NB4 (cell line): ENCODE measurements at regions not wholly inside any gene's neighbourhood (a gene's known extent, or its start where the extent isn't known, plus 50 kb on each side); places are given as distances from the start of the nearest gene placed in this dataset.

Source experiments
- MYC ChIP-seq: IDR thresholded peaks from 2 replicates; pipeline ENCODE4 v1.6.1; 2011; ENCODE audit warnings: low read depth, low read length
- POLR2A ChIP-seq: IDR thresholded peaks from 2 replicates; pipeline ENCODE4 v1.6.1; 2011; ENCODE audit warnings: mild to moderate bottlenecking; ENCODE audit not compliant: insufficient read length; ENCODE audit errors: extremely low read depth
- TF ChIP-seq, protein P1 (sequence below): IDR thresholded peaks from one replicate; pipeline ENCODE4 v1.5.1; 2012; ENCODE audit warnings: low read depth, low read length
- TF ChIP-seq, protein P2 (sequence below): IDR thresholded peaks from 2 replicates; pipeline ENCODE4 v1.6.1; 2011; ENCODE audit warnings: low read depth, low read length

DNA sequence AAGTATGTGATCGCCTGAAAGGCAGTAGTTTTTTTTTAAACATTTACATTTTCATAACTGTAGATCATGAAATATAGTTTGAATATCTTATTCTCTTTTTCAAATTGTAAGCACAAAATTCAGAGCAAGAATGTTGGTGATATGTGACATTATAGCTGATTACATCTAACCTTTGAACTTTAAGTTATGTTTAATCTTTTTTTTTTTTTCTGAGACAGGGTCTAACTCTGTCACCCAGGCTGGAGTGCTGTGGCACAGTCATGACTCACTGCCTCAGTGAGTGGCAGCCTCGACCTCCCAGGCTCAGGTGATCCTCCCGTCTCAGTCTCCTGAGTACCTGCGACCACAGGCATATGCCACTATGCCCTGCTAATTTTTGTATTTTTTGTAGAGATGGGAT, 278.7 kb upstream of the NEBL start:
- TF ChIP-seq, protein P1, sequence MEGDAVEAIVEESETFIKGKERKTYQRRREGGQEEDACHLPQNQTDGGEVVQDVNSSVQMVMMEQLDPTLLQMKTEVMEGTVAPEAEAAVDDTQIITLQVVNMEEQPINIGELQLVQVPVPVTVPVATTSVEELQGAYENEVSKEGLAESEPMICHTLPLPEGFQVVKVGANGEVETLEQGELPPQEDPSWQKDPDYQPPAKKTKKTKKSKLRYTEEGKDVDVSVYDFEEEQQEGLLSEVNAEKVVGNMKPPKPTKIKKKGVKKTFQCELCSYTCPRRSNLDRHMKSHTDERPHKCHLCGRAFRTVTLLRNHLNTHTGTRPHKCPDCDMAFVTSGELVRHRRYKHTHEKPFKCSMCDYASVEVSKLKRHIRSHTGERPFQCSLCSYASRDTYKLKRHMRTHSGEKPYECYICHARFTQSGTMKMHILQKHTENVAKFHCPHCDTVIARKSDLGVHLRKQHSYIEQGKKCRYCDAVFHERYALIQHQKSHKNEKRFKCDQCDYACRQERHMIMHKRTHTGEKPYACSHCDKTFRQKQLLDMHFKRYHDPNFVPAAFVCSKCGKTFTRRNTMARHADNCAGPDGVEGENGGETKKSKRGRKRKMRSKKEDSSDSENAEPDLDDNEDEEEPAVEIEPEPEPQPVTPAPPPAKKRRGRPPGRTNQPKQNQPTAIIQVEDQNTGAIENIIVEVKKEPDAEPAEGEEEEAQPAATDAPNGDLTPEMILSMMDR: no peak
- TF ChIP-seq, protein P2, sequence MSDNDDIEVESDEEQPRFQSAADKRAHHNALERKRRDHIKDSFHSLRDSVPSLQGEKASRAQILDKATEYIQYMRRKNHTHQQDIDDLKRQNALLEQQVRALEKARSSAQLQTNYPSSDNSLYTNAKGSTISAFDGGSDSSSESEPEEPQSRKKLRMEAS: no peak
- no peak for TF ChIP-seq POLR2A
- no peak for TF ChIP-seq MYC
